Subcutaneous abdominal adipose tissue (tissue), 5 donors: ENCODE measurements at regions not wholly inside any gene's neighbourhood (a gene's known extent, or its start where the extent isn't known, plus 50 kb on each side); places are given as distances from the start of the nearest gene placed in this dataset.
"Not testable (repeated sequence)": the region's sequence is repeated elsewhere in the genome, so short reads cannot be mapped to it uniquely, and the experiment has no call there.

ENCODE experiments used
- H3K27ac ChIP-seq: one replicate; pipeline ENCODE4 v1.7.0; 2013; ENCODE audit warnings: low read depth, mild to moderate bottlenecking, inconsistent platforms, low read length, moderate library complexity
- H3K27me3 ChIP-seq, 5 donors: one replicate each; pipeline ENCODE4 v1.7.0; 2013; ENCODE audit warnings: low read length in 5 of 5, inconsistent platforms in 1 of 5; ENCODE audit not compliant: control insufficient read depth in 5 of 5, insufficient read depth in 4 of 5
- H3K36me3 ChIP-seq, 5 donors: one replicate each; pipeline ENCODE4 v1.7.0; 2013; ENCODE audit warnings: low read length in 5 of 5; ENCODE audit not compliant: control insufficient read depth in 5 of 5, insufficient read depth in 5 of 5
- H3K4me1 ChIP-seq, 5 donors: one replicate each; pipeline ENCODE4 v1.7.0; 2013; ENCODE audit warnings: low read length in 5 of 5, mild to moderate bottlenecking in 3 of 5, moderate library complexity in 1 of 5; ENCODE audit not compliant: control insufficient read depth in 5 of 5, insufficient read depth in 5 of 5
- H3K4me3 ChIP-seq, 5 donors: one replicate each; pipeline ENCODE4 v1.7.0; 2013; ENCODE audit warnings: low read length in 5 of 5, low read depth in 1 of 5
- H3K9ac ChIP-seq, 5 donors: one replicate each; pipeline ENCODE4 v1.7.0; 2013; ENCODE audit warnings: low read length in 5 of 5, mild to moderate bottlenecking in 4 of 5, moderate library complexity in 3 of 5
- H3K9me3 ChIP-seq, 5 donors: one replicate each; pipeline ENCODE4 v1.7.0; 2013; ENCODE audit warnings: low read length in 5 of 5; ENCODE audit not compliant: control insufficient read depth in 5 of 5
- donor health status: healthy.
- donor health status: healthy.
- donor health status: healthy.
- donor health status: healthy.
- donor health status: healthy.

DNA sequence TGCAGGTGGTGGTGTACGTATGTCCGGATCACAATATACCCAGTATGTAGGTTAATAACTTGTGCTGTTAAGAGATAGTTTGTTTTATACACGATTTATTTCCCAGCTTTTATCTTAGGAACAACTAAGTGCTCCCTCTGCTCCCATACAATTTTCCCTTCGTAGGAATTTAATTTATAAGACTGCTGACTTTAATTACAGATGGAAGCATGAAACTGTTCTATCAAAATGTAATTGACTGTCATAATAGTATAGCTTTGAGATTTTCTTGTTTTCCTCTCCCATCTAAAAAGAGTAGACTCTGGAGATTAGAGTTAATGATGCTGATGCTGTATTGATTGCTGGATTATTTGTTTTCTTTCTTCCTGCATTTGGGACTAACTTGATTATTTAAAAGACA is 370.7 kb upstream of the SGO1 start:
- Histone ChIP-seq H3K9me3 (peaks cover 0 to 3% (median 0%) of the 10 kb centered on the region in 5 donors), H3K4me3 (no peak overlapping the region), H3K9ac (no peak overlapping the region), H3K27ac (no peak overlapping the region), H3K4me1 (no peaks in the 10 kb centered on the region), H3K27me3 (no peaks in the 10 kb centered on the region), H3K36me3 (no peaks in the 10 kb centered on the region)

DNA sequence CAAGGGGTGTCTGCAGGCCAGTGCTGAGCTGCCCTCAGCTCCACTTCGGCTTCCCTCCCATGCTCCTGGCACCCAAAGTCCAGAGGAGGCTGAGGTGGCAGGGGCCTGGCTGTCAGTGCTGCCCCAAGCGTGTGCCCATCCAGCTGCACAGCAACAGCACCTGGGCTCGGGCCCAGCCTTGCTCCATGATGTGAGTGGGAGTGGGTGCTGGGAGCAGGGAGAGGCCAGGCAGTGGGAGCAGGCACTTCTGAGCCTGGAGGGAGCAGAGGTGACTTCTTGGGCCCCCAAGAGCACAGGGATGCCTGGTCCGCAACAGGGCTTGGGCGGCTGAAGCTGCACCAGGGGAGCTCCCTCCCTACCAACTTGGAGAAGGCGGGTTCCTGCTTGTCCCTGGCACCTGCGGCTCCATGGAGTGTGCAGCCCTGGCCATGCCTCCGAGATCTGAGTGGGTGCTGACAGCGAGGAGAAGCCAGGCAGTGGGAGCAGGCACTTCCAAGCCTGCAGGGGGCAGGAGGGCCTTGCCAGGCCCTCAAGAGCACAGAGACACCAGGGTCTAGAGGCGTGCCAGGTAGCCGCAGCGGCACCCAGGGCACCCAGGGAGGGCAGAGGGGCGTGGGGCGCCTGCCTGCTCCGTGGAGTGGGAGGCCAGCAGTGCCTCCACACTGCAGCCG is 366.7 kb upstream of the SGO1 start:
- Histone ChIP-seq H3K9me3 (peaks cover 0 to 3% (median 0%) of the 10 kb centered on the region in 5 donors), H3K36me3 (no peaks in the 10 kb centered on the region), H3K4me3 (no peak overlapping the region), H3K4me1 (no peaks in the 10 kb centered on the region), H3K27me3 (no peaks in the 10 kb centered on the region), H3K9ac (no peak overlapping the region), H3K27ac (no peak overlapping the region)

DNA sequence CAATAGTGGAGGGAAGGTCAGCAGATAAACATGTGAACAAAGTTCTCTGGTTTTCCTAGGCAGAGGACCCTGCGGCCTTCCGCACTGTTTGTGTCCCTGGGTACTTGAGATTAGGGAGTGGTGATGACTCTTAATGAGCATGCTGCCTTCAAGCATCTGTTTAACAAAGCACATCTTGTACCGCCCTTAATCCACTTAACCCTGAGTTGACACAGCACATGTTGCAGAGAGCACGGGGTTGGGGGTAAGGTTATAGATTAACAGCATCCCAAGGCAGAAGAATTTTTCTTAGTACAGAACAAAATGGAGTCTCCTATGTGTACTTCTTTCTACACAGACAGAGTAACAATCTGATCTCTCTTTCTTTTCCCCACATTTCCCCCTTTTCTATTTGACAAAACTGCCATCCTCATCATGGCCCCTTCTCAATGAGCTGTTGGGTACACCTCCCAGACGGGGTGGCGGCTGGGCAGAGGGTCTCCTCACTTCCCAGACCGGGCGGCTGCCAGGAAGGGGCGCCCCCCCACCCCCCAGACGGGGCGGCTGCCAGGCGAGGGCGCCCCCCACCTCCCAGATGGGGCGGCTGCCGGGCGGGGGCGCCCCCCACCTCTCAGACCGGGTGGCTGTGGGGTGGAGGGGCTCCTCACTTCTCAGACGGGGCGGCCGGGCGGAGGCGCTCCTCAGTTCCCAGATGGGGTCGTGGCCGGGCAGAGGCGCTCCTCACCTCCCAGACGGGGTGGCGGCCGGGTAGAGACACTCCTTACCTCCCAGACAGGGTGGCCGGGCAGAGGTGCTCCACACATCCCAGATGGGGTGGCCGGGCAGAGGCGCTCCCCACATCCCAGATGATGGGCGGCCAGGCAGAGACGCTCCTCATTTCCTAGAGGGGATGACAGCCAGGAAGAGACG is 361.6 kb upstream of the SGO1 start:
- H3K27ac ChIP-seq, H3K9ac ChIP-seq, H3K4me1 ChIP-seq, H3K4me3 ChIP-seq, H3K9me3 ChIP-seq, H3K36me3 ChIP-seq, H3K27me3 ChIP-seq: not testable (repeated sequence)

DNA sequence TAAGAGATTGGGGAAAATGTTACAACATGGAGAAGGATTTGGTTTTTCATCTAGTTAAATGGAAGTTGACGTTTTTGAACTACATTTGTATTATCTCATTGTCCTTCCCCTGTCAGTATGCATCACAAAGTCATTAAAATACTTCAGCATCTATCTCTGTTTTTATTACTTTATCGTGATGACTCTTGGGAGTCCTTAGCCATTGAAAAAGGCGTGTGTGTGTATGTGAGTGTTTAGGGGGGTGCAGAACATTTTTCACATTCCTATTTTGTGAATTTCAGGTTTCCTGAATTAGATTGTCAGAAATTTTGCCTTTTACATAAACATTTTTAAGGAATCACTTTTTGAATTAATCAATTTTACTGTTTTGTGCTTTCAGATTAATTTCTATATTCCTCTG is 360.6 kb upstream of the SGO1 start:
- Histone ChIP-seq H3K4me3 (no peak overlapping the region), H3K27ac (no peak overlapping the region), H3K36me3 (no peaks in the 10 kb centered on the region), H3K9me3 (no peaks in the 10 kb centered on the region), H3K4me1 (no peaks in the 10 kb centered on the region), H3K9ac (no peak overlapping the region), H3K27me3 (no peaks in the 10 kb centered on the region)

DNA sequence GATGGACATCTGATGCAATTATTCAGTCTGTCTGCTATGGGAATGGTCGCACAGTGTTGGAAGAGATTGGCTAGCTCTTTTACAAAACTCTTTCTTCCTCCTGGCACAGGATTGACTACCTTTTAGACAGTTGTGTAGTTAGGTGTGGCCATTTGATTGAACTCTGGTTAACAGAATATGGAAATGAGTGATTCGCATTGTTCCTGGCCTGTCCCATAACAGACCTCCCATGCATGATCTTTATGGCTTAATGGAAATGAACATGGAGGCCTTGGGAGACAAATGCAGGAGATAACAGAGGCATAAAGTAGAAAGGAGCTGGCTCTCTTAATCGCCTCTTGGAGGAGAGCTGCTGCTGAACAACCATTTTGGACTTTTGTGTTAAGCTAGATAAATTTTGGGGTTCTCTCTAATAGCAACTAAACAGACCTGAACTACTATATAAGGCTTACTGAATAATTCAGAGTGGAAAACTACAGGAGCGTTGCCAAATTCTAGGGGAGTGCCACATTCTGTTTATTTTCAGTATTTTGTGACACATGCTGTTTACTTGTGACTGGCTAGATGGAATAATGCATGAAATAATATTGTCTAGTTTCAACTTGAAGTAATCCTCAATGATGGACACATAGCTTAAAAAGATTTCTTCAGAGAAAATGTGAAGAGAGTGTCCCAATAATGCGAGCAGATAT is 357.7 kb upstream of the SGO1 start:
- no peaks in the 10 kb centered on the region for H3K4me1 ChIP-seq
- H3K36me3 ChIP-seq: no peaks in the 10 kb centered on the region
- no peak overlapping the region for H3K27ac ChIP-seq
- H3K27me3 ChIP-seq: no peaks in the 10 kb centered on the region
- no peak overlapping the region for H3K4me3 ChIP-seq
- H3K9me3 ChIP-seq: no peaks in the 10 kb centered on the region
- no peak overlapping the region for H3K9ac ChIP-seq

DNA sequence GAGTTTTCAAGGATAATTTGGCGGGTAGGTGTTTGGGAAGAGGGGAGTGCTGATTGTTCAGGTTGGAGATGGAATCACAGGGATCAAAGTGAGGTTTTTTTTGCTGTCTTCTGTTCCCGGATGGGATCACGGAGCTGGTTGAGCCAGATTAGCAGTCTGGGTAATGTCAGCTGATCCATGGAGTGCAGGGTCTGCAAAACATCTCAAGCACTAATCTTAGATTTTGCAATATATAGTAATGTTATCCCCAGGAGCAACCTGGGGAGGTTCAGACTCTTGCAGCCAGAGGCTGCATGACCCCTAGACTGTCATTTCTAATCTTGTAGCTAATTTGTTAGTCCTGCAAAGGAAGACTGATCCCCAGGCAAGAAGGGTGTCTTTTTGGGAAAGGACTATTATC is 354.1 kb upstream of the SGO1 start:
- no peaks in the 10 kb centered on the region for H3K9me3 ChIP-seq
- no peaks in the 10 kb centered on the region for H3K36me3 ChIP-seq
- H3K9ac ChIP-seq: no peak overlapping the region
- no peaks in the 10 kb centered on the region for H3K27me3 ChIP-seq
- H3K4me1 ChIP-seq: no peaks in the 10 kb centered on the region
- no peak overlapping the region for H3K27ac ChIP-seq
- no peak overlapping the region for H3K4me3 ChIP-seq

DNA sequence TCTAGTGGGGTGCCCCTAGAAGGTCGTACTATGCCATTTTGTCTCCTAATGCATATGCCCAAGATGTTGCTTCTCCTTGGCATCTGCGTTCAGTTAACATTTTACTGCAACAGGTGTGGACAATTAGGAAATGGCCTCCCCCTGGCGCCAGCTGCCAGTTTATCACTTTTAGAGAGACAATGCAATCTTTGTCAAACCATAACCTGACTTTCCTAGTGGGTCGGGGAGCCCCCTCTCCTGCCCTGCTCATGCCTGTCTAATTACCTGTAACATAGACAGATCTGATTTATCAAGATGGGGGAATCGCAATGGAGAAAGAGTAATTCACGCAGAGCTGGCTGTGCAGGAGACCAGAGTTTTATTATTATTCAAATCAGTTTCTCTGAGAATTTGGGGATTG is 353.7 kb upstream of the SGO1 start:
- Histone ChIP-seq H3K27me3 (no peaks in the 10 kb centered on the region), H3K27ac (no peak overlapping the region), H3K9me3 (no peaks in the 10 kb centered on the region), H3K9ac (no peak overlapping the region), H3K4me3 (no peak overlapping the region), H3K4me1 (no peaks in the 10 kb centered on the region), H3K36me3 (no peaks in the 10 kb centered on the region)

DNA sequence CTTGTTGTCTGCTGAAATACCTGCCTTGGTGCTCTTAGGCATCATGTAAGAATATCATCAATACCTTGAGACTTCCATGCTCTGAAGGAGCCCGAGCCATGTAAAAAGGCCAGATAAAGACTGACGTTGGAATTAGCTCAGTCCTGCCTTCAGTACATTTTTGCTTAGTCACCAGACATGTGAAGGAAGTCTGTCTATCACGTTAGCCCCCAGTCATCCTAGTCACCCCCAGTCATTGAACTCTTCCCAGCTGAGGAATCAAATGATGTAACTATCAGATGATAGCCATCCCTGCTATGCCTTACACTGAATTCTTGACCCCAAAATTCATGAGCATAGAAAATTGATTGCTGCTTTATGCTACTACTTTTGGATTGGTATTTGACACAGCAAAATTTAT is 351.2 kb upstream of the SGO1 start:
- Histone ChIP-seq H3K36me3 (no peaks in the 10 kb centered on the region), H3K4me1 (no peaks in the 10 kb centered on the region), H3K27ac (no peak overlapping the region), H3K4me3 (no peak overlapping the region), H3K9ac (no peak overlapping the region), H3K9me3 (no peaks in the 10 kb centered on the region), H3K27me3 (no peaks in the 10 kb centered on the region)

DNA sequence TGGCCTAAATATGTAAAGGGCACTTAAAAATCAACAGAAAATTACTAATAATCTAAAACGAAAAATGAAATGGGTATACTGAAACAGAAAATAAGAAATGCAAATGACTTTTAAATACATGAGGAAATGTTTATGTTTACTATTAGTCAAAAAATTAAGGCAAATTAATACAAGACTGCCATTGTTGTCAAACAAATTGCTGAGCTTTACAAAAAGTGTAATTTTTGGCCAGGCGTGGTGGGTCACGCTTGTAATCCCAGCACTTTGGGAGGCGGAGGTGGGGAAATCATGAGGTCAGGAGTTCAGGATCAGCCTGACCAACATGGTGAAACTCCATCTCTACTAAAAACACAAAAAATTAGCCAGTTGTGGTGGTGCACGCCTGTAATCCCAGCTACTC is 343.9 kb upstream of the SGO1 start:
- Histone ChIP-seq H3K9ac (no peak overlapping the region), H3K36me3 (no peaks in the 10 kb centered on the region), H3K4me3 (no peak overlapping the region), H3K9me3 (no peaks in the 10 kb centered on the region), H3K4me1 (no peaks in the 10 kb centered on the region), H3K27me3 (no peaks in the 10 kb centered on the region), H3K27ac (no peak overlapping the region)

DNA sequence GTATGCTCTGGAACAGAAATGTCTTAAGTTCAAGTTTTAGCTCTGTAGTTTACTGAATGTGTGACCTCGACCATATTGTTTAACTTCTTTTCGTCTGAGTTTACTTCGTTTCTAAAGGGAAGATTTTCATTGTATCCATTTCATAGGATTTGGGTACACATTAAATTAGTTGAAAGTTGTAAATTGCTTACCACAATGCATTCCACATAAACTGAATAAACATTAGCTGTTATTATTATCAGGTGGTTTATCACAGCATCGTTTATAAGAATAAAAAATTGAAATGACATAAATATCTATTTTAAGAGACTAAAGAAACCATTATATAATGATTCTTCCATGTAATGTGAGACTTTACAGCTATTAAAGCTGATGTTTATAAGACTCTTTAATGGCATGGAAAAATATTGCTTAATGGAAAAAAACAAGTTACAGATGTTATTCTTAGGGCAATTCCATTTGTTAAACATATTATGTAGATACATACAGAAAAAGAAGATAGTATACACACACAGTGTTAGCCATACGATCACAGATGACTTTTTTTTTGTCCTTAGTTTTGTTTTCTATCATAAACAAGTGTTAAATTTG is 342.3 kb upstream of the SGO1 start:
- H3K9ac ChIP-seq: no peak overlapping the region
- H3K36me3 ChIP-seq: no peaks in the 10 kb centered on the region
- no peak overlapping the region for H3K27ac ChIP-seq
- no peak overlapping the region for H3K4me3 ChIP-seq
- no peaks in the 10 kb centered on the region for H3K4me1 ChIP-seq
- no peaks in the 10 kb centered on the region for H3K9me3 ChIP-seq
- no peaks in the 10 kb centered on the region for H3K27me3 ChIP-seq
